ENCODE measurements at regions not wholly inside any gene's neighbourhood (a gene's known extent, or its start where the extent isn't known, plus 50 kb on each side); places are given as distances from the start of the nearest gene placed in this dataset.

DNA sequence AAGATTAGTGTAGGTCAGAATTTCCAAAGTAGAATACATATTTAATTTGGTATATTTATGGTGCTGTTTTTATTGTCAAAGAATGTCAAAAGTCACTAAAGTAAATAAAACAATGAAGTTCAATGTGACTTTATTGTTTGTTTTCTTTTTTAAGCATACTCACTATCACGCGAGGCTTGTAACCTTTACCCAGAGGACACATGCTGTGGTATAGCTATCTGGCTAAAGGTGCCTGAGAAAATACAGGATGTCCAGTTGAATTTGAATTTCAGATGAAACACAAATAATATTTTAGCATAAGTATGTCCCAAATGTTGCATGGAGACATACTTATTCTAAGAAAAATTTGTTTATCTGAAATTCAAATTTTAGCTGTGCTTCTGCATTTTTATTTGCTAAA is 103.3 kb upstream of the KLF7 start:
- TF ChIP-seq, protein P1, sequence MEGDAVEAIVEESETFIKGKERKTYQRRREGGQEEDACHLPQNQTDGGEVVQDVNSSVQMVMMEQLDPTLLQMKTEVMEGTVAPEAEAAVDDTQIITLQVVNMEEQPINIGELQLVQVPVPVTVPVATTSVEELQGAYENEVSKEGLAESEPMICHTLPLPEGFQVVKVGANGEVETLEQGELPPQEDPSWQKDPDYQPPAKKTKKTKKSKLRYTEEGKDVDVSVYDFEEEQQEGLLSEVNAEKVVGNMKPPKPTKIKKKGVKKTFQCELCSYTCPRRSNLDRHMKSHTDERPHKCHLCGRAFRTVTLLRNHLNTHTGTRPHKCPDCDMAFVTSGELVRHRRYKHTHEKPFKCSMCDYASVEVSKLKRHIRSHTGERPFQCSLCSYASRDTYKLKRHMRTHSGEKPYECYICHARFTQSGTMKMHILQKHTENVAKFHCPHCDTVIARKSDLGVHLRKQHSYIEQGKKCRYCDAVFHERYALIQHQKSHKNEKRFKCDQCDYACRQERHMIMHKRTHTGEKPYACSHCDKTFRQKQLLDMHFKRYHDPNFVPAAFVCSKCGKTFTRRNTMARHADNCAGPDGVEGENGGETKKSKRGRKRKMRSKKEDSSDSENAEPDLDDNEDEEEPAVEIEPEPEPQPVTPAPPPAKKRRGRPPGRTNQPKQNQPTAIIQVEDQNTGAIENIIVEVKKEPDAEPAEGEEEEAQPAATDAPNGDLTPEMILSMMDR (conservative IDR thresholded peaks at IDR 0.05; ENCODE audit: low read length) = no peak
- no peak for DNase-seq (ENCODE audit: low read depth)
- H3K4me3 ChIP-seq (ENCODE audit: low read length) = no peak overlapping the region

DNA sequence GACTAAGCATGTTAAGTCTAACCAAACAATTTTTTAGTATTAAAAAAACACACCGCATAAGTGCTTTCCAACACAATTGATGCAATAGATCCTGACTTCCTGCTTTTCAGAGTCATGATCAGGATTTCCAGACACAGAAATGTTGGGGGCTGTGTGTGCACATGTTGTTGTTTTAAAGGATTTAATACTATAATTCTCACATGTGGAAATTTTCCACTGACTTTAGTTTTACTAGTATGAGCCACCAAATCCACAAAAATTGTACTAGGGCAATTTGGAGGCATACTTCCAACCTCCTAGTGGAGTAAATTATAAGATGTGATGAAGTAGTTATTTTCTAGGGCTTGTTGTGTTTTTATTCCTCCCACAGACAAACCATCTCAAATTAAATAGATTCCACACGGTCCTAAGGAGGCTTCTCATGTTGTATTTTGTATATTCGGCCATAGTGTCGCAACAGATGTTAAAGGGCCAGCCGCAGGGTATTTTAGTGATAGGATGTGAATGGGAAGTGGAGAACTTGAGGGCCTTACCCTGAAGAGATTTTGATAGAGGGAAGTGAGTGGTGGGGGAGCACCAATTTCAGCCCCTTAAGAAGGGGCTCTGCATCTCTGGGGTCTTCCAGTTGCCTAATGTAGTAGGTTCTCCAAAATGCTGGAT is 108.9 kb upstream of the KLF7 start:
- DNase-seq (ENCODE audit: low read depth) = peak; percentile 87
- TF ChIP-seq, protein P1 (conservative IDR thresholded peaks at IDR 0.05; ENCODE audit: low read length) = no peak
- H3K4me3 ChIP-seq (ENCODE audit: low read length) = no peak overlapping the region

DNA sequence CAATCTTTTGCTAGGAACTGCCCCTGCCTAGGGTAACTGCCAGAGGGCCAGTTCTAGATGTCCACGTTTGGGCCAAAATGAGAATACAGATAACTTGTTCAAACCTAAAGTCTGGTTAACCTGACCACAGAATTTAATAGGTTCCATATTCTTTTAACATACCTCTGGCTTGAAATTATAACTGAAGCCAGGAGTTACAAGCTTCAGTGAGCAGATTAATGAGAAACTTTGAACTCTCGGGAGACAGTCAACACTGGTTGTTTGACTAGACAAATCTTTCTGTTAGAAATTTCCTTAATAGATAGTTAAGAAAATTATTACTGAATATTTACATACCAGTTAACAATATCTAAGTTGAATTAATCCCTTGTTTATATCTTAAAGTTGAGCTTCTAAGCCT is 110.0 kb upstream of the KLF7 start:
- no peak for DNase-seq (ENCODE audit: low read depth)
- no peak overlapping the region for H3K4me3 ChIP-seq (ENCODE audit: low read length)
- TF ChIP-seq, protein P1 (conservative IDR thresholded peaks at IDR 0.05; ENCODE audit: low read length) = no peak

DNA sequence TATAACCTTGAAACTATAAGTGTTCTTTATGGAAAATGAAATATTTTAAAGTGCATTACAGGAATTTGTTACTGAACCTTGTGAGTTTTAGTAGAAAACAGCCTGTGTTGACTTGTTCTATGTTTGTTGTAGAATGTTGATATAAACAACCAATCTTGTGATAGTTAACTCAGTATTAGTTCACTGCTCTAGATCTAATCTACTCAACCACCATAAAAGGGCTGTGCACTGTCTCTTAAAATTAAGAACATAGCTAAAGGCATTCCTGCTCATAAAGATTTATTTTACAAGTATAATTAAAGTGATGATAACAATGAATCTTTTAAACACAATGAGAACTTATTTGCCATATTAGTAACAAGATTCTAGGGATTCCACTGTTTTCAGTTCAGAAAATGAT is 110.5 kb upstream of the KLF7 start:
- TF ChIP-seq, protein P1 (conservative IDR thresholded peaks at IDR 0.05; ENCODE audit: low read length) = no peak
- no peak overlapping the region for H3K4me3 ChIP-seq (ENCODE audit: low read length)
- DNase-seq (ENCODE audit: low read depth) = no peak

DNA sequence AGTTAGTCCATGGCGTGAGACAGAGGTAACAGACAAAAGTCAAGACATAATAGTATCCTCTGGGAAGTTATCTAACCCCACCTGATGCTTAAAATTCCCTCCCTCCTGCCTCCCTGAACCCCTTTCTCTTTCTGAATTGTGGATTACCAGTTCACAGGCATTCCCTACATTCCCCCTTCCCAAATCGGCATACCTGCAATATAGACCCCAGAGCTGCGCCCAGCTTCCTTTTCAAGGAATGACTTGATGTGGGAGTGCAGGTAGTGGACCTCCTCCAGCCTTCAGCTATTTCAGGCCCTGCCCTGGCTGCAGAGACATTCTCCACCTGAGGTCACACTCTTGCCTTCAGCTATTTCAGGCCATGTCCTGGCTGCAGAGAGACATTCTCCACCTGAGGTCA is 111.1 kb upstream of the KLF7 start:
- TF ChIP-seq, protein P1 (conservative IDR thresholded peaks at IDR 0.05; ENCODE audit: low read length) = no peak
- no peak overlapping the region for H3K4me3 ChIP-seq (ENCODE audit: low read length)
- DNase-seq (ENCODE audit: low read depth) = no peak

DNA sequence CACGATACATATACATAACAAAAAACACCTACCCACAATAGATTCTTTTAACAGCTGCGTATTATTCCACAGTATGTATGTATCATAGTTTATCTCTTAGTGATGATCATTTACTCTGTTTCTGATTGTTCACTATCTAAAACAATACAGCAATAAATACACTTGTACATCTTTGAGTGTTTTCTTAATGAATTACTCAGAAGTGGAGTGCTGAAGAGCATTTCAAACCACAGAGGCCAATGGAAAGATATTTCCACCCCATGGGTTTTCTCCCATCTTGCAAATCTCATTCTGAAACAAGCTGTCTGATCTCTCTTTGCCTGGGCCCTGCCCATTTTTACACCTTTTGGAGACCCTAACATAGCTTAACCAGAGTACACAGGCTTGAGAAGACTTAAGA is 113.8 kb upstream of the KLF7 start:
- H3K4me3 ChIP-seq (ENCODE audit: low read length) = no peak overlapping the region
- DNase-seq (ENCODE audit: low read depth) = no peak
- TF ChIP-seq, protein P1 (conservative IDR thresholded peaks at IDR 0.05; ENCODE audit: low read length) = no peak

DNA sequence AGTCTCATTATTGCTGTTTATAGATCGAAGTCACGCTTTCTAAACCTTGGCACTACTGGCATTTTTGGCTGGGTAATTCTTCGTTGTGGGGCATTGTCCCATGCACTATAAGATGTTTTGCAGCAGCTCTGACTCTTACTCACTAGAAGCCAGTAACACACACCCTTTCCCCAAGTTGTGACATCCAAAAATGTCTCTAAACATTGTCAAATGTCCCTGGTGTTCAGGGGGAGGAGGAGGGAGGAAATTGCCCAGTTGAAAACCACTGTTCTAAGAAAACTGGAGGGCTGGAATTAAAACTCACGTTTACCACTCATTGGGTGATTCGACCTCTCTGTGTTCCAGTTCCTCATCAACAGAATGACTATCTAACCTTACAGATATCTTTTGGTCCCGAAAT is 115.7 kb upstream of the KLF7 start:
- H3K4me3 ChIP-seq (ENCODE audit: low read length) = no peak overlapping the region
- no peak for DNase-seq (ENCODE audit: low read depth)
- TF ChIP-seq, protein P1 (conservative IDR thresholded peaks at IDR 0.05; ENCODE audit: low read length) = no peak
